ENCODE measurements at regions not wholly inside any gene's neighbourhood (a gene's known extent, or its start where the extent isn't known, plus 50 kb on each side); places are given as distances from the start of the nearest gene placed in this dataset.

DNA sequence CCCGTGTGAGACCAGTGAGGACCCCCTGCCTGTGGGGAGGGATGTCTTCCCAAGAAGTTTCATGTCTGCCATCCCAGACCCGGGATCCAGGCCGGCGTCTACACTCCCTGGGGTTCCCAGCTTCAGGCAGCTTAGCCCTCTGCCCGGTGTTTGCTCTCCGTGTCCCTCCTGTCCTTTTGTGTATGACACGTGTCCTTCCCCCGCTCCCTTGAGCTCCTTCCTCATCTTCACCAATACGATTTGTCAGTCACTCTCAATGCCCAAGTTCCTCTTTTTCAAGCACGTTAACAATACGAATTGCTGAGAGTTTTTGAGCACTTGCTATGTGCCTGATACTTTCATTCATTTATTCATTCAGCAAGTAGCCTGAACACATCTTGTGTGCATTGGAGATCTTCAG lies 115.6 kb upstream of the PTPN1 start:
- no peak for ATAC-seq

DNA sequence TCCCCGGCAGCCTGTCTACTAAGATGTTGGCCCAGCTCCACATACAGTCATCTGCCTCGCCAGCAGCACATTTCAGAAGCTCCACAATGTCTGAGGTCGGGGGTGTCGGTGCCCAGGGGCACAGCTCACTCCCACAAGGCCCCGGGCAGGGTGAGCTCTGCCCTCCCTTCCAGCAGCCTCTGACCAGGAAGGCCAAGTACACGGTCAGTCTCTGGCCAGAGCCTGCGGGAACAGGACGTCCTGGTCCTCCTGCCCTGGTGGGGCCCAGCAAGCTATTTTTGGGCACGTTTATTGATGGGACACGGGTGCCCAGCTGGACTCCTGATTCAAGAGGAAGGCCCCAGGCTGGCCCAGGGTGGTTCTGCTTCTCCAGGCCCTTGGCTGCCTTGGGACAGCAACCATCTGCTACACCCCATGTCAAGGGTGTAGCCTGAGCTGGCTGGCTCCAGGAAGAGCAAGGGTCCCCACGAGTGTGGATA lies 114.9 kb upstream of the PTPN1 start:
- ATAC-seq, result no peak

DNA sequence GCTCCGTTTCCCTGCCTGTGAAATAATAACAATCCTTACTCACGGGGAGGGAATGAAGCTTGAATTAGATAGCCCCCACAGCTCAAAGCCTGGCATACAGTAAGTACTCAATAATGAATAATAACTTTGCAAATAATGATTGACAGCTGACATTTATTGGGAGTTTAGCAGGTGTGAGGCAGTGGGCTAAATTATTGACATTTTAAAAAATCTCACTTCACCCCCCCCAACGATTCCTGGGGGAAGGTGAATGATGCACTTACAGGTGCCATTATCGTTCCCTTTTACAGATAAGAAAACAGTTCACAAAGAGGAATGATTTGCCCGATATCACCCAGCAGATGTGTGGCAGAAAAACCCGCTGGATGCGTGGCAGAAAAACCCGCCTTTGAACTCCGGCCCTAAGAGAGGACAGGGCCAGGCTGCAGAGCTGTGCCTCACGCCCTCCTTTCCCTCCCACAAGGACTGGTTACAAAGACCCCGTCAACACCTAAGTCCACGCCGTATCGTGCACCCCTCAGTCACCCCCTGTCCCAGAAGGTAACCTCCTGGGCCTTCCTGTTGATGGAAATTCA lies 114.2 kb upstream of the PTPN1 start:
- ATAC-seq, result no peak

DNA sequence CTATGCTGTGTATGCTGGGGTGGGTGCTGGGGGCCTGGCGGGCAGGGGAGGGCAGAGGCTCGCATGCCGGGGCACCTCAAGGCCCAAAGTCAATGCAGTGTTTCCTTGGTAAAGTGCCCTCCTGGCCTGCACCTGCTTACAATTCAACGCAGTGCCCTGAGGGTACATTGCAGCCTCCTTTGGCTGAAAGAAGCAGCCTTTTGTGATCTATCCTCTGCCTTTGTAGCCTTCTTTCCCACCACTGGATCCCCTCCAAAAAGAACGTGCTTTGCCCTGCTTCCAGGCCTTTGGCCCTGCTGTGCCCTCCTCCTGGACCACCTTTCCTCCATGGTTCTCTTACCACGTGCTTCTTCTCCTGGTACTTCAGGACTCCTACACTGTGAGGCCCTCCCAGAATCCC lies 113.6 kb upstream of the PTPN1 start:
- no peak for ATAC-seq

DNA sequence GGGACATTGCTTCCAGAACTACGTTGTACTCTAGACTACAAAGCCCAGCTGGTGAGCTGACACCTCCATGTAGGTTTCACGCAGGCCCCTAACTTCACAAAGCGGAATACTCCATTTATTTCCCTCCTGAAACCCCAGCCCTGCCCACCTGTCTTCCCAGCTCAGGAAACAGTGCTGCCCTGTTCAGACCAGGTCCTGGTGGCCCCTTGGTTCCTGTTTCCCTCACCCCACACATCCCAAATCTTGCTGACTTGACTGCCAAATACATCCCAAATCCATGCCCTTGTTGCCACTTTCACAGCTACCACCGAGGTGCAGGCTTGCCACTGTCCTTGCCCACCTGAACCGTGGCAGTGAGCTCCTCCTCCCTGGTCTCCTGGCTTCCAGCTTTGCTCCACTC lies 113.1 kb upstream of the PTPN1 start:
- ATAC-seq, result no peak

- no peak for ATAC-seq
These were observed 112.1 kb upstream of the PTPN1 start for GRCh38 chr20:50398064-50398463.

DNA sequence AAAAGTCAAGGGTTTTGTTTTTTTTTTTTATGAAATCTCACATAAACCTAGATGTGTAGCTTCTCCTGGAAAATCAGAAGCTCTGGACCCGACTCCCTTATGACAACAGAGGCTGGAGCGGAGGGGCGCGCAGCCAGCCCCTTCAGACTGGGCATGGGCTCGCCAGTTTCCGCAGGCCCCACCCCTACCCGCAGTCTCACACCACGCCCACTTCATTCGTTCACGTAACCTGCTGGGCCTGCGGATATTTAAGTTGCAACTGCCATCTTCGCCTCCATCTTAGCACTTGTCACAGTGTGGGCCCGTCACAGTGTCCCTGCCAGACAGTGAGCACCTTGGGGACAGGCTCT lies 111.7 kb upstream of the PTPN1 start:
- ATAC-seq, result no peak

- ATAC-seq, result no peak
These were observed 111.2 kb upstream of the PTPN1 start for GRCh38 chr20:50398821-50399554.

DNA sequence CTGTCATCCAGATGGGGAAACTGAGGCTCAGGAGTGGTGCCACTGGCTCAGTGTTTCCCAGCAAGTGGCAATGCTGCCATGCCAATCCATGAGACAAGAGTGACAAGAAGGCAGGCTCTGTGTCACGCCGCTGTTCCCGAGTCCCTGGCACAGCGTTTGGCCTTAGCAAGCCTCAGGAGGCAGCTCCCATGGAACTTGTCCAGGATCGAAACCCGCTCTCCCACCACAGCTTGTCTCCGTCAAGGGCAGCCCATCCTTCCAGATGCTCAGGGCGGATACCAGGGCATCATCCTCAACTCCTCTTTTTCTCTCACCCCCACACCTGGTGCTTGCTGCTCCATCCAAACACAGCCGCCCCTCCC lies 110.6 kb upstream of the PTPN1 start:
- no peak for ATAC-seq

DNA sequence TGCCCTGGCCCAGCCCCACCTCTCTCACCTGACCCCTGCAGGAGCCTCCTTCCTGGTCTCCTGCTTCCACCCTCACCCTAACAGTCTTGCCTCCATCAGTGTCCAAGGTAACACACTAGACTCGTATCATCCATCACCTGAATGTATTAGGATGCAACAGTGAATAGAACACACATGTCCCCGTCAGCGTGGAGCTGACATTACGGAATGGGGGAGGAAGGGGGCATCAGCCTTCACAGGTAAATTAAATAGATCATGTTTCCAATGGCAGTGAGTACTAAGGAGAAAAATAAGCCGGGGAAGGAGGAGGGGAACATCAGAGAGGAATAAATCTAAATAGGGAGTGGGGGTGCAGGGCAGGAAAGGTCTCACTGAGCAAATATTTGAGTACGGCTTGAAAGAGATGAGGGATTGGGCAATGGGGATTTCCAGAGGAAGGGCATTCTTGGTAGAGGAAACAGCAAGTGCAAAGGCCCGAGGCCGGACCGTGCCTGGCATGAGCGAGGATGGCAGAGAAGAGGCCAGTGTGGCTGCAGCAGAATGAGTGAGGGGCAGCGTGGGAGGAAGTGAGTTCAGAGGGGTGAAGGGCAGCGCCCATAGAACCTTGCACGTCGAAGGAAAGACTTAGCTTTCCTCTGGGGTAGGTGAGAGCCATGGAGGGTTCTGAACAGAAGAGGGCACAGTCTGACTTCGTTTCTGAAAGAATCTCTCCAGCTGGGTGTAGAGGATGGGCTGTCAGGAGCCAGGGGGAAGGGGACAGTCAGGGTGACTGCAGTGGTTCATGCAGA lies 110.1 kb upstream of the PTPN1 start:
- ATAC-seq, result no peak

DNA sequence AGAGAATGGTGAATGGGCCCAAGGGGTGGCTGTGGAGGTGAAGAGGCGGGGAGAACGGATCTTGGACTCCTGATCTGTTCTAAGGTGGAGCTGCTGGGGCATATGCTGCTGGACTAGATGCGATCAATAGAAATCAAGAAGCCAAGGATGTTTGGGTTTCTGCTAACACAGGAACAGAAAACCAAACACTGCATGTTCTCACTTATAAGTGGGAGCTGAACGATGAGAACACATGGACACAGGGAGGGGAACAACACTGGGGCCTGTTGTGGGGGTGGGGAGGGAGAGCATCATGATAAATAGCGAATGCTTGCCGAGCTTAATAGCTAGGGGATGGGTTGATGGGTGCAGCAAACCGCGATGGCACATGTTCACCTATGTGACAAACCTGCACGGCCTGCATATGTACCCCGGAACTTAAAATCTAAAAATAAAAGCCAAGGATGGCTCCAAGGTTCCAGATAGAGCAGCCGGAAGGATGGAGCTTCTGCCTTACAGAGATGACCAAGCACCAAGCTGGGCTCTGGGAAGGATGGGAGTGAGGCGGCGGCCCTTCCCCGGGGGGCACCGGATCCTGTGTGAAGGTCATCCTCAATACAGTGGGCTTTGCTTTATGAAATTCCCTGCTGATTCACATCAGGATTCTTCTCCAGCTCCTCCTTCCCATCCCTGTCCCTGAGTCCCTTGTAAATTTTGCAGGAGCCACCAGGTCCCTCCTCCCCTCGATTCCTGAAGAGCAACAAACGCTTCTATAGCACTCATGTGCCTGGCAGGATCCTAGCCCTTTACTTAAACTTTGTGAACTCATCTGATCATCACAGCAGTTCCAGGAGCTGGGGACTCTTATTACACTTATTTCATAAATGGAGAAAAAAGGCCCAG lies 109.2 kb upstream of the PTPN1 start:
- ATAC-seq, result no peak

DNA sequence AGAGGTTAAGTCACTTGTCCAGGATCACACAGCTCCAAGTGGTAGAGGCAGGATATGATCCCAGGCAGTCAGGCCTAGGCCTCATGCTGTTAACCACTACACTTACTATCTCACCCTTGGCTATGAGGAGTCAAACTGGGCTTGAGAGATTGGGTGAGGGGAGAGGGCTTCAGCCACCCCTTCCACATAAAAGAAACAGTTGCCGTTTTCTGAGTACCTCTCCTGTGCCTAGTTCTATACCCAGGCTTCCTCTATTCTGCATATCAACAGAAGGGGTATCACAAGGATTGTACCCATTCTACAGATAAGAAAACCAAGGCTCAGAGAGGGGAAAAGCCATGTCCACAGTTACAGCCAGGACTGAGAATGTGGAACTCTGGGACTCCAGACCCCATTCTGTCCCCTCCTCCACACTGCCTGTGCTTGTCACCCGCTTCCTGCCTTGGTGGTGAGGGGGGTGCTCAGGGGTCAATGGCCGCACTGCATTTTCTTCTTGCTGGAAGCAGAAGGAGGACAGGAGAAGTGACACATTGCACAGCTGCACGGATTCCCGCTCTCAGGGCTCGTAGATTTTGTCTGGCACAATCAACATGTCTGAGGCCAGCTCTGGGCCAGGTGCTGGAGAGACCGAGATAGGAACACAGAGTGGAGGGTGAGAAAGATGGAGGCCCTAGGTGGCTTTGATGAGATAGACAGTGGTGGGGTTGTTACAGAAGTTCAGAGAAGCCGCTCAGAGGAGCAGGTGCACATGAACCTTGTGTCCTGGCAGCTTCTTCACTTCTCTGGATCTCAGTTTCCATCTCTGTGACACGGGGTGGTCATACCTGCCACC lies 108.4 kb upstream of the PTPN1 start:
- no peak for ATAC-seq

DNA sequence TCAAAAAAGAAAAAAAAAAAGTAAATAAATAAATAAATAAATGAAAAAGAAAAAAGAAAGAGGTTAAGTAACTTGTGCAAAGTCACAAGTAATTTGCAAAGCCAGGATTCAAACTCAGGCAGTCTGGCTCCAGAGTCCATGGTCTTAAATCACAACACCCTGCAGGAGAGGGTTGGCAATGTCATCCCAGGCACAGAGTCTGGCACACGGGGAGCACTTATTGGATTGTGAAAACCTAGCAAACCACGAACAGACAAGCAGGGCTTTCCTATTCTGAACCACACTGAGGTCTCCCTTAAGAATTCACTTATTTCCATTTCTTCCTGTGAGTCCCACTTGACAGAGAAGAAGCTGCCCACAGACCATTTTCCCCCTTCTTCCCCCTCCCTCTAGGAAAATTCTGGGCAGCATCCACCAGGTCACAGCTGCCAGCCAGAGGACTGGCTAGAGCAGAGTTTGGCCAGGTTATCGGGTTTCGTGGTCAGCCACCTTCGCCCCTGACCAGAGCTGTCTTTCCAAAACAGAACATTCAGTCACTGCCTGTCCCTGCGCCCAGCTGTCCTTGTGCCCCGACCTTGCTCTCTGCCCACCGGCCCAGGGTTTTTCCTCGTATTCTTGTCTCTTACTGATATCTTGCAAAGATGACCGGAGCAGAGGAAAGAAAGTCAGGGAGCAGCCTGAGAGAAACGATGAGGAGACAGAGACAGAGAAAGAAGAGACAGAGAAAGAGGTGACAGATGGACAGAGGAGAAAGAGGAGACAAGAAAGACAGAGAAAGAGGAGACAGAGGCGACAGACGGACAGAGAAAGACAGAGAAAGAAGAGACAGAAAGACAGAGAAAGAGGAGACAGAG lies 106.4 kb upstream of the PTPN1 start:
- ATAC-seq, result no peak

GRCh38 chr20:50404419-50405234 lies 105.6 kb upstream of the PTPN1 start:
- ATAC-seq, result no peak

GRCh38 chr20:50405235-50405914 lies 104.8 kb upstream of the PTPN1 start:
- ATAC-seq, result no peak

- no peak for ATAC-seq
These were observed 104.1 kb upstream of the PTPN1 start for GRCh38 chr20:50405915-50406609.

GRCh38 chr20:50406610-50407136 lies 103.5 kb upstream of the PTPN1 start:
- ATAC-seq, result no peak

DNA sequence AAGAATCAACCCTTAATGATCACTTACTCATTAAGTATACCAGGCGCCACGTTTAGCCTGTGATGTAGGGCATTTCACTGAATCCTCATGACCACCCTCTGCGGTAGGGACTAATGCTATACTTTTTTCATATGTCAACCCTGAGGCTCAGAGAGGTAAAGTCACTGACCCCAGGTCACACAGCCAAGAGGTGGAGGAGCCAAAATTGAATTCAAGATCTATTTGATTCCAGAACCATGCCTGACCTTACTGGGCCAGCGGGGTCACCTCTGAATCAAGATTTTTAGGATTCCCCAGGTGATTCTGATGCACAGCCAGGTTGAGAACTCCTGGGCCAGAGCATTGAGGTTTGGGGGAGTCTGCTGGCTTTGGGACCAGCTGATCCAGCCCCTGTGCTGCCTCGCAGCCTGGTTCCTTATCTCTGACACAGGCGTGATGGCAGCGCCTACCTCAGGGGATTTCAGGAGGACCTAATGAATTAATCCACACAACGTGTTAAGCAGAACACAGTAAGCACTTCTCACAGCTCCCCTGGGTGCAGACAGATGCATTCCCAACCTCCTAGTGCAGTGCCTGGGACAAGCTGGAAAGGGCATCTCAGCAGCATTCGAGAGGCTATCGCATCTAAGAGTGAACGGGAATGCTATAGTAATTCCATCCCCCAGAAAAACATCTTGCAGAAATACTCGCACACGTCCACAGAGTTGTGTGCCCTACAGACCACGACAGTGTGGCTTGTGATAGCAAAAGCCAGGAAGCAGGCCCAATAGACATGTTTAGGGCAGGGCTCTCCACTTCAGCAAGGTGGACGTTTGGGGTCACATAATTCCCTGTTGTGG lies 101.4 kb upstream of the PTPN1 start:
- no peak for ATAC-seq

Measured in activated CD4-positive, CD25-positive, alpha-beta regulatory T cell treated with anti-CD3 and anti-CD28 coated beads, Interleukin-2, amount 50 U/mL, for 24 hours (primary cell).